ENCODE measurements at regions not wholly inside any gene's neighbourhood (a gene's known extent, or its start where the extent isn't known, plus 50 kb on each side); places are given as distances from the start of the nearest gene placed in this dataset.

- TF ChIP-seq, protein P1, sequence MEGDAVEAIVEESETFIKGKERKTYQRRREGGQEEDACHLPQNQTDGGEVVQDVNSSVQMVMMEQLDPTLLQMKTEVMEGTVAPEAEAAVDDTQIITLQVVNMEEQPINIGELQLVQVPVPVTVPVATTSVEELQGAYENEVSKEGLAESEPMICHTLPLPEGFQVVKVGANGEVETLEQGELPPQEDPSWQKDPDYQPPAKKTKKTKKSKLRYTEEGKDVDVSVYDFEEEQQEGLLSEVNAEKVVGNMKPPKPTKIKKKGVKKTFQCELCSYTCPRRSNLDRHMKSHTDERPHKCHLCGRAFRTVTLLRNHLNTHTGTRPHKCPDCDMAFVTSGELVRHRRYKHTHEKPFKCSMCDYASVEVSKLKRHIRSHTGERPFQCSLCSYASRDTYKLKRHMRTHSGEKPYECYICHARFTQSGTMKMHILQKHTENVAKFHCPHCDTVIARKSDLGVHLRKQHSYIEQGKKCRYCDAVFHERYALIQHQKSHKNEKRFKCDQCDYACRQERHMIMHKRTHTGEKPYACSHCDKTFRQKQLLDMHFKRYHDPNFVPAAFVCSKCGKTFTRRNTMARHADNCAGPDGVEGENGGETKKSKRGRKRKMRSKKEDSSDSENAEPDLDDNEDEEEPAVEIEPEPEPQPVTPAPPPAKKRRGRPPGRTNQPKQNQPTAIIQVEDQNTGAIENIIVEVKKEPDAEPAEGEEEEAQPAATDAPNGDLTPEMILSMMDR (IDR thresholded peaks at IDR 0.05), result no peak
- no peak for TF ChIP-seq TCF7L2 (IDR thresholded peaks at IDR 0.05; ENCODE audit: low read depth, low read length)
- TF ChIP-seq, protein P2, sequence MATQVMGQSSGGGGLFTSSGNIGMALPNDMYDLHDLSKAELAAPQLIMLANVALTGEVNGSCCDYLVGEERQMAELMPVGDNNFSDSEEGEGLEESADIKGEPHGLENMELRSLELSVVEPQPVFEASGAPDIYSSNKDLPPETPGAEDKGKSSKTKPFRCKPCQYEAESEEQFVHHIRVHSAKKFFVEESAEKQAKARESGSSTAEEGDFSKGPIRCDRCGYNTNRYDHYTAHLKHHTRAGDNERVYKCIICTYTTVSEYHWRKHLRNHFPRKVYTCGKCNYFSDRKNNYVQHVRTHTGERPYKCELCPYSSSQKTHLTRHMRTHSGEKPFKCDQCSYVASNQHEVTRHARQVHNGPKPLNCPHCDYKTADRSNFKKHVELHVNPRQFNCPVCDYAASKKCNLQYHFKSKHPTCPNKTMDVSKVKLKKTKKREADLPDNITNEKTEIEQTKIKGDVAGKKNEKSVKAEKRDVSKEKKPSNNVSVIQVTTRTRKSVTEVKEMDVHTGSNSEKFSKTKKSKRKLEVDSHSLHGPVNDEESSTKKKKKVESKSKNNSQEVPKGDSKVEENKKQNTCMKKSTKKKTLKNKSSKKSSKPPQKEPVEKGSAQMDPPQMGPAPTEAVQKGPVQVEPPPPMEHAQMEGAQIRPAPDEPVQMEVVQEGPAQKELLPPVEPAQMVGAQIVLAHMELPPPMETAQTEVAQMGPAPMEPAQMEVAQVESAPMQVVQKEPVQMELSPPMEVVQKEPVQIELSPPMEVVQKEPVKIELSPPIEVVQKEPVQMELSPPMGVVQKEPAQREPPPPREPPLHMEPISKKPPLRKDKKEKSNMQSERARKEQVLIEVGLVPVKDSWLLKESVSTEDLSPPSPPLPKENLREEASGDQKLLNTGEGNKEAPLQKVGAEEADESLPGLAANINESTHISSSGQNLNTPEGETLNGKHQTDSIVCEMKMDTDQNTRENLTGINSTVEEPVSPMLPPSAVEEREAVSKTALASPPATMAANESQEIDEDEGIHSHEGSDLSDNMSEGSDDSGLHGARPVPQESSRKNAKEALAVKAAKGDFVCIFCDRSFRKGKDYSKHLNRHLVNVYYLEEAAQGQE (IDR thresholded peaks at IDR 0.05; ENCODE audit: insufficient read depth in 1 of 2, low read depth in 2 of 2, low read length in 1 of 2), result no peak
- no peak for TF ChIP-seq POLR2AphosphoS5 (IDR thresholded peaks at IDR 0.05; ENCODE audit: low read depth, low read length)
Measured at GRCh38 chr2:15784106-15784885, 156.1 kb upstream of the MYCN start.
